ENCODE measurements at regions not wholly inside any gene's neighbourhood (a gene's known extent, or its start where the extent isn't known, plus 50 kb on each side); places are given as distances from the start of the nearest gene placed in this dataset.

GRCh38 chr3:194930377-194931204 is 244.9 kb downstream of the FAM43A start:
- TF ChIP-seq GATA3 (IDR thresholded peaks at IDR 0.05; ENCODE audit: low read depth, low read length) (no peak), GATA2 (IDR thresholded peaks at IDR 0.05; ENCODE audit: low read depth, low read length) (no peak)

Data from SH-SY5Y (cell line).